AG09309 (cell line): ENCODE measurements at regions not wholly inside any gene's neighbourhood (a gene's known extent, or its start where the extent isn't known, plus 50 kb on each side); places are given as distances from the start of the nearest gene placed in this dataset.

Experiments
- DNase-seq: peaks from one replicate; pipeline ENCODE4 v3.0.0-alpha.2; 2010; ENCODE audit warnings: low read depth
- H3K4me3 ChIP-seq: 2 replicates; pipeline ENCODE4 v1.5.1; 2011; ENCODE audit warnings: mild to moderate bottlenecking, low read depth, low read length, moderate library complexity; ENCODE audit not compliant: control insufficient read depth
- TF ChIP-seq, protein P1 (sequence below): IDR thresholded peaks from 2 replicates; pipeline ENCODE4 v1.5.1; 2011; ENCODE audit warnings: mild to moderate bottlenecking, low read depth, low read length, inconsistent platforms; ENCODE audit not compliant: insufficient read depth, control insufficient read depth; ENCODE audit errors: missing control alignments

DNA sequence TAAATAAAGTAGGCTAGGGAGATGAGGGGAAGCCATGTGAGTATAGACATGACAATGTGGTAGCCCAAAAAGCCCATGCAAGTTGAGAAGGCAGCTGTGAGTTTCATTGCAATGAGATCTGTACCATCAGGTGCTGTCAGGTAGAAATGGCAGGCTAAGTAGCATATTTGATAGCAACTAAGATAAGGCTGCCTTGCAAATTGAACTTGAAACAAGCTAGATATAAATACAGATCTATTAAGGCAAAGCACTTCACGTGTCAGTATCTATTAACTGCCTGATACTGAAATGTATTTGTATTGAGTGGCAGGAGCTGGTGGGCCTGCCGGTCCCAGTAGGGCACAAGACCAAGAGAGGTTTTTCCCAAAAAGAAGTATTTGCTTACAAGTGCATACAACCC, 419.9 kb downstream of the TDRD15 start:
- DNase-seq = no peak
- TF ChIP-seq, protein P1, sequence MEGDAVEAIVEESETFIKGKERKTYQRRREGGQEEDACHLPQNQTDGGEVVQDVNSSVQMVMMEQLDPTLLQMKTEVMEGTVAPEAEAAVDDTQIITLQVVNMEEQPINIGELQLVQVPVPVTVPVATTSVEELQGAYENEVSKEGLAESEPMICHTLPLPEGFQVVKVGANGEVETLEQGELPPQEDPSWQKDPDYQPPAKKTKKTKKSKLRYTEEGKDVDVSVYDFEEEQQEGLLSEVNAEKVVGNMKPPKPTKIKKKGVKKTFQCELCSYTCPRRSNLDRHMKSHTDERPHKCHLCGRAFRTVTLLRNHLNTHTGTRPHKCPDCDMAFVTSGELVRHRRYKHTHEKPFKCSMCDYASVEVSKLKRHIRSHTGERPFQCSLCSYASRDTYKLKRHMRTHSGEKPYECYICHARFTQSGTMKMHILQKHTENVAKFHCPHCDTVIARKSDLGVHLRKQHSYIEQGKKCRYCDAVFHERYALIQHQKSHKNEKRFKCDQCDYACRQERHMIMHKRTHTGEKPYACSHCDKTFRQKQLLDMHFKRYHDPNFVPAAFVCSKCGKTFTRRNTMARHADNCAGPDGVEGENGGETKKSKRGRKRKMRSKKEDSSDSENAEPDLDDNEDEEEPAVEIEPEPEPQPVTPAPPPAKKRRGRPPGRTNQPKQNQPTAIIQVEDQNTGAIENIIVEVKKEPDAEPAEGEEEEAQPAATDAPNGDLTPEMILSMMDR = no peak
- H3K4me3 ChIP-seq = no peak overlapping the region

GRCh38 chr2:21544392-21544791, 420.6 kb downstream of the TDRD15 start:
- no peak for DNase-seq
- TF ChIP-seq, protein P1 = no peak
- no peak overlapping the region for H3K4me3 ChIP-seq

DNA sequence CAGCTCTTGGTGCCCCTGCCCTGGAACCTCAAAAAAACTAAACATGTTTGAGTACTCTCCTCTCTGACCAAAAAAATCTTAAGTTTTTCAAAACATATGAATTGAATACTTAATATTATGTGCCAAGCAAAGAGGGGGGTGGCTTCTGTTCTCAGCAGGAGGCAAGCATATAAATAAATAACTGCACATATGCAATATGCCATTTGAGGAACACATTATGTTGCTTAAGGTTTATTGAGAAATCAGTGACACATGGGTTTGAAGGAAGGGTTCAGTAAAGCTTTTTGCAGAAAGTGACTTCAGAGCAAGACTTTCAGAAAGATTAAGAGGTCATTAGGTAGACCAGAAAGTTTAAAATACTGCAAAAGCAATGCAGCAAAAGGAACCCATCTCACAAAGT, 429.2 kb downstream of the TDRD15 start:
- TF ChIP-seq, protein P1 = no peak
- H3K4me3 ChIP-seq = no peak overlapping the region
- no peak for DNase-seq

- no peak overlapping the region for H3K4me3 ChIP-seq
- DNase-seq = no peak
- TF ChIP-seq, protein P1 = no peak
Observed at GRCh38 chr2:21559351-21559750, 435.6 kb downstream of the TDRD15 start.

- no peak overlapping the region for H3K4me3 ChIP-seq
- DNase-seq = no peak
- TF ChIP-seq, protein P1 = no peak
Observed at GRCh38 chr2:21561965-21562364, 438.2 kb downstream of the TDRD15 start.

DNA sequence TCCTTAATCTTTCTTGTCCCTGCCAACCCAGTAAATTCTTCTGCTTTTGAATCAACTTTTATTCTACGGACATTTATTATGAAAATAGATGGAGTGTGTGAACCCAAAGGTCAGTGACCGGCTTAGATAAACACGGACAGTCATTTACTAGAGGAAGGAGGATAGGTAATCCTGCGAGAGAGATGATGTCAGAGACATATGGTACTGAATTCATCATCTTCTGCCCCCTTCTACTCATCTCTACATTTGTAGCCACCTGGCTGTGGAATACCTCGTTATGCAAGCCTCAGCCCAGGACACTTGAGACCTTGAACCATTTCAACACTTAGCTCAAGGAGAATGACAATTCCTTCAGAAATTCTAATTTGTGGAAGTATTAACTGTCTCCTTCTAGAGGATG, 443.6 kb downstream of the TDRD15 start:
- TF ChIP-seq, protein P1 = no peak
- H3K4me3 ChIP-seq = no peak overlapping the region
- DNase-seq = no peak

DNA sequence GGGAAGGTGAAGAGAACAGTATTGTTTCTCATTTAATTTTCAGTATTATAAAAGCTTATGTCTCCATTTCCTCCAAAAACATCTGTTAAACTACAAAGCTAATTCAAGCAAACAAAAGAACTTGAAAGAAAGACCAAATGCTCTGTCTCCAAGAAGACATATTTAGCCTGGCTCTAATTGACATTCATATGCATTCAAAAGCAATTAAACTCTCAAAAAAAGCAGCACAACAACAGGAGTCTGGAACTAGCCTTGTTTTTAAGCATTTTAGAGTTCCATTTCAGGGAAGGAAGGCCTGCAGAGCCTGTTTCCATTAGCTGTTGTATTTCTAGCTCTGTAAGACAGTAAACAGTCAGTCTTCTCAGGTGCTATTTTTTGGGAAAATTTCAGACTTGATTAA, 447.9 kb downstream of the TDRD15 start:
- H3K4me3 ChIP-seq = no peak overlapping the region
- no peak for DNase-seq
- TF ChIP-seq, protein P1 = no peak
